Body of pancreas (tissue), 4 donors: ENCODE measurements at regions not wholly inside any gene's neighbourhood (a gene's known extent, or its start where the extent isn't known, plus 50 kb on each side); places are given as distances from the start of the nearest gene placed in this dataset.

Source experiments
- ATAC-seq: fragments of 150-250 bp; one replicate; pipeline ENCODE4 v1.9.1; 2016
- DNase-seq, 4 donors: peaks; one replicate each; pipeline ENCODE4 v3.0.0-alpha.2; 2019
- H3K27ac ChIP-seq, 4 donors: fragments of 200-600 bp; sonication (generic); 1 replicate in 3 of 4; 2 replicates in 1 of 4; pipeline versions ENCODE4 v1.5.1 to v1.6.1; 2016 to 2019; ENCODE audit warnings: mild to moderate bottlenecking in 1 of 4, mixed read lengths in 1 of 4, moderate library complexity in 1 of 4
- H3K27me3 ChIP-seq, 2 donors: fragments of 200-600 bp; sonication (generic); one replicate each; pipeline ENCODE4 v1.6.0; 2016; ENCODE audit warnings: mild to moderate bottlenecking in 1 of 2
- H3K36me3 ChIP-seq, 2 donors: fragments of 200-600 bp; sonication (generic); replicated peaks in 1 of 2; 2 replicates each; pipeline ENCODE4 v1.5.1; 2016; ENCODE audit warnings: low read depth in 2 of 2; ENCODE audit not compliant: insufficient read depth in 1 of 2
- H3K4me1 ChIP-seq: fragments of 200-600 bp; sonication (generic); one replicate; pipeline ENCODE4 v1.6.0; 2016
- H3K4me3 ChIP-seq, 2 donors: fragments of 200-600 bp; sonication (generic); 1 replicate in 1 of 2; 2 replicates in 1 of 2; pipeline ENCODE4 v1.5.1; 2016 to 2019
- H3K9me3 ChIP-seq, 3 donors: fragments of 200-600 bp; sonication (generic); 1 replicate in 2 of 3; 2 replicates in 1 of 3; pipeline ENCODE4 v1.5.1; 2016
- POLR2A ChIP-seq, 3 donors: fragments of 450-650 bp; IDR thresholded peaks; one replicate each; pipeline ENCODE4 v1.6.1; 2016; ENCODE audit warnings: antibody characterized with exemption in 3 of 3, mild to moderate bottlenecking in 2 of 3
- WGBS, 2 donors: methylation state at CpG; one replicate each; pipeline ENCODE4 v1.1.5; 2017; 5-methylcytosine and 5-hydroxymethylcytosine counted together
- intact Hi-C: fragments of 100-400 bp; cut with DNase I; formaldehyde crosslinking; loops from one replicate; pipeline ENCODE4 v1.15.1; 2023
- TF ChIP-seq, protein P1 (sequence below), 7 experiments: fragments of 450-650 bp in 4 of 7; fragments of 200-600 bp in 3 of 7; sonication (generic) in 3 of 7; IDR thresholded peaks; one replicate each; pipeline ENCODE4 v1.5.1; 2016 to 2019; ENCODE audit warnings: antibody characterized with exemption in 7 of 7

DNA sequence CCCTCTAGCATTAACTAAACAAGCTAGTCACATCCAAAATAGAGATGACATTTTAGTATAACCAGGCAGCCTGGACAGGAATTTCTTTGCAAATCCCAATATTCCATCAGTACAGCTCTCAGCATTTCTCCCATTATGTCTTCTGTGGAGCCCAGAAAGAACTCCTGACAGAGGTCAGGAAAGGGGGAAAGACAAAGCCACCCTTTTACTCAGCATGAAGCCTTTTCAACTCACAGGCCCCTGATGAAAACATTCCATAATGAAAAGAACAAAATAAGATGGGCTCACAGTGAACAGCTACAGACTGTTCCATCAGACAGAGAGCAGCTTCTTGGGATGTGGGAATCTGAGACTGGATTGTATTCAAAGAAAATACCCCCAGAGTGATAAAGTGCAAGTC, 80.6 kb downstream of the TEX35 start:
- TF ChIP-seq POLR2A (IDR thresholded peaks at IDR 0.05): no peak
- TF ChIP-seq, protein P1, sequence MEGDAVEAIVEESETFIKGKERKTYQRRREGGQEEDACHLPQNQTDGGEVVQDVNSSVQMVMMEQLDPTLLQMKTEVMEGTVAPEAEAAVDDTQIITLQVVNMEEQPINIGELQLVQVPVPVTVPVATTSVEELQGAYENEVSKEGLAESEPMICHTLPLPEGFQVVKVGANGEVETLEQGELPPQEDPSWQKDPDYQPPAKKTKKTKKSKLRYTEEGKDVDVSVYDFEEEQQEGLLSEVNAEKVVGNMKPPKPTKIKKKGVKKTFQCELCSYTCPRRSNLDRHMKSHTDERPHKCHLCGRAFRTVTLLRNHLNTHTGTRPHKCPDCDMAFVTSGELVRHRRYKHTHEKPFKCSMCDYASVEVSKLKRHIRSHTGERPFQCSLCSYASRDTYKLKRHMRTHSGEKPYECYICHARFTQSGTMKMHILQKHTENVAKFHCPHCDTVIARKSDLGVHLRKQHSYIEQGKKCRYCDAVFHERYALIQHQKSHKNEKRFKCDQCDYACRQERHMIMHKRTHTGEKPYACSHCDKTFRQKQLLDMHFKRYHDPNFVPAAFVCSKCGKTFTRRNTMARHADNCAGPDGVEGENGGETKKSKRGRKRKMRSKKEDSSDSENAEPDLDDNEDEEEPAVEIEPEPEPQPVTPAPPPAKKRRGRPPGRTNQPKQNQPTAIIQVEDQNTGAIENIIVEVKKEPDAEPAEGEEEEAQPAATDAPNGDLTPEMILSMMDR (IDR thresholded peaks at IDR 0.05): no peak
- H3K4me1 ChIP-seq: no peaks in the 10 kb centered on the region
- H3K4me3 ChIP-seq: no peak overlapping the region
- no peak overlapping the region for H3K27ac ChIP-seq
- DNase-seq (no peak), ATAC-seq (no peak)
- no peaks in the 10 kb centered on the region for H3K27me3 ChIP-seq
- no peaks in the 10 kb centered on the region for H3K36me3 ChIP-seq
- H3K9me3 ChIP-seq: no peaks in the 10 kb centered on the region
- intact Hi-C loops: no loop called here

DNA sequence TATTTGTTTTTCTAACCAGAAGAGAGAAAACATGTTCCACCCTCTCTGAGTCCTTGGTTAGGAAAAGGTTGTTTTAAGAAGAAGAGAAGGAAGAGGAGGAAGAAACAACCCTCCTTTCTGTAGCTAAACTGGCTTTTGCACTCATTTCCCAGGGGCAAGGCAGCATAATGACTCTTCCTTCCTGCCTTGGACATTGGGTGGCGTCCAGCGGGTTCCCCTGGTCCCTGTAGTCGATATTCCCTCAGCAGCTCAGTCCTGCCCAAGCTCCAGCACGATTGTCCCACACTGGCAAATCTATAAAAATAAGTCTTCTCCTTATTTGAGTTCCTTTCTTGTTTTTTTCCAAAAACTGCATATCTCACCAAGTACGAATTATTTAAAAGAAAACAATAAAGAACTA, 81.2 kb downstream of the TEX35 start:
- TF ChIP-seq POLR2A (IDR thresholded peaks at IDR 0.05): no peak
- TF ChIP-seq, protein P1 (IDR thresholded peaks at IDR 0.05): no peak
- Histone ChIP-seq H3K27me3 (no peaks in the 10 kb centered on the region), H3K4me3 (no peak overlapping the region), H3K27ac (no peak overlapping the region), H3K4me1 (no peaks in the 10 kb centered on the region), H3K36me3 (no peaks in the 10 kb centered on the region), H3K9me3 (no peaks in the 10 kb centered on the region)
- WGBS, 2 donors: 77% methylated on average over 5 of the region's 5 CpGs
- no peak for DNase-seq
- intact Hi-C loops: no loop called here
- no peak for ATAC-seq

DNA sequence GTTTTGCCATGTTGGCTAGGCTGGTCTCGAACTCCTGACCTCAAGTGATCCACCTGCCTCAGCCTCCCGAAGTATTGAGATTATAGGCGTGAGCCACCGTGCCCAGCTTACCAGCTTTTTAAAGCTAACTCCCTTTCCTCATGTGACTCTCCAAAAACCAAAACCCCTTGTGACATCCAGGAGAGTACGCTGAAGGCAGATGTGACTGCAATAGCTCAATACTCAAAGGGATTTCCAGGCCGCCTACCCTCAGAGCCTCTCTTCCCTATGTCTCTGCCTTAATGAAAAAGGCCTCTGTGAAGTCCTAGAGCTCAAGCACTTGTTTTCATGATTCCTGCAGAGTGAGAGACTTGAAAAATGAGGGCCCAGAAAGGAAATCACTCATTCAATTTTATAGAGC, 82.6 kb downstream of the TEX35 start:
- Histone ChIP-seq H3K4me3 (no peak overlapping the region), H3K4me1 (no peaks in the 10 kb centered on the region), H3K9me3 (no peaks in the 10 kb centered on the region), H3K27ac (no peak overlapping the region), H3K36me3 (no peaks in the 10 kb centered on the region), H3K27me3 (no peaks in the 10 kb centered on the region)
- intact Hi-C loops: no loop called here
- TF ChIP-seq, protein P1 (IDR thresholded peaks at IDR 0.05): no peak
- no peak for TF ChIP-seq POLR2A (IDR thresholded peaks at IDR 0.05)
- ATAC-seq (no peak), DNase-seq (no peak)
- WGBS, 2 donors: 90 to 92% methylated on average over 6 of the region's 6 CpGs

DNA sequence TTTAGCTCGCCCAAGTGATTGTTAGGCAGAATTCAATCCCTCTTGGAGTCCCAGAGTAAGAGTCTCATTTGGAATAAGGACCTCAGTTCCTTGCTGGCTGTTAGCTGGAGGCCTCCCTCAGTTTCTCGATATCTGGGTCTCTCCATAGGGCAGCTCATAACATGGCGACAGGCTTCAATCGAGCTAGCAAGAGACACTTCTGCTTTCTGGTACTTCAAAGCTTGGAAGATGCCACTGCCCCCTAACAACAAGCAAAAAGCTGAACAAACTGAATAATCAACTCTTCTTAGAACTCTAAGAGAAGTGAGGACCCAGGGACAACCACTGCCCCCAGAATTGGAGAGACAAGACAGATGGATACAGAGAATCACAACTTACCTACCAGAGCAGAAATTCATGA, 86.2 kb downstream of the TEX35 start:
- intact Hi-C loops: no loop called here
- no peak for ATAC-seq
- no peak overlapping the region for H3K27ac ChIP-seq
- no peak for TF ChIP-seq POLR2A (IDR thresholded peaks at IDR 0.05)
- no peak overlapping the region for H3K4me3 ChIP-seq
- no peaks in the 10 kb centered on the region for H3K27me3 ChIP-seq
- no peak for DNase-seq
- H3K4me1 ChIP-seq: no peaks in the 10 kb centered on the region
- no peaks in the 10 kb centered on the region for H3K9me3 ChIP-seq
- 79 to 86% methylated on average over 4 of the region's 4 CpGs for WGBS, 2 donors
- no peaks in the 10 kb centered on the region for H3K36me3 ChIP-seq

DNA sequence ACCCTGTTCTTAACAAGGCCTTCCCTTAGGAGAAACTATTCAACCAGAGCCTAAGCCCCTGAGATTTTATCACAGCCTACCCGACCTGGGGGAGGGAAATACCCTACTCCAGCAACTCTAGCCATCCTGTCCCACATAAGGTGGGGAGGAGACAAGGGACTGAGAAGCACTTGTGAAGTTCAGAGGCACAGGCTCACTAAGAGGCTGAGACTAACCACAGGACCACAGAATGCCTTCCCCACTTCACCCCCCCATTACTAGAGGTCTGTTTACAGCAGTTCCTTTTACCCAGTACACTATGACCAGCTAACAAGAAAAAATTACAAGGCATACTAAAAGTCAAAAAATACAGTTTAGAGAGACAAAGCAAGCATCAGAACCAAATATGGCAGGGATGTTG, 86.8 kb downstream of the TEX35 start:
- no peaks in the 10 kb centered on the region for H3K9me3 ChIP-seq
- H3K4me1 ChIP-seq: no peaks in the 10 kb centered on the region
- intact Hi-C loops: no loop called here

More for the DNA sequence above, 86.8 kb downstream of the TEX35 start:
- no peaks in the 10 kb centered on the region for H3K36me3 ChIP-seq
- ATAC-seq (no peak), DNase-seq (no peak)
- no peaks in the 10 kb centered on the region for H3K27me3 ChIP-seq
- H3K4me3 ChIP-seq: no peak overlapping the region
- 21 to 39% methylated on average over 1 of the region's 1 CpG for WGBS, 2 donors
- no peak overlapping the region for H3K27ac ChIP-seq
- TF ChIP-seq, protein P1 (IDR thresholded peaks at IDR 0.05): no peak
- no peak for TF ChIP-seq POLR2A (IDR thresholded peaks at IDR 0.05)
